Hematopoietic multipotent progenitor cell treated with erythropoietin and hydrocortisone succinate and interleukin-3 and kit ligand, for 17 days (in vitro differentiated cells): ENCODE measurements at regions not wholly inside any gene's neighbourhood (a gene's known extent, or its start where the extent isn't known, plus 50 kb on each side); places are given as distances from the start of the nearest gene placed in this dataset.

ENCODE experiments used
- DNase-seq: peaks from one replicate; pipeline ENCODE4 v3.0.0-alpha.2; 2015; ENCODE audit warnings: low spot score

- DNase-seq, result no peak
Measured at GRCh38 chr5:56588131-56588487, 227.2 kb upstream of the MAP3K1 start.

- DNase-seq, result no peak
Measured at GRCh38 chr5:56587381-56588130, 227.8 kb upstream of the MAP3K1 start.

DNA sequence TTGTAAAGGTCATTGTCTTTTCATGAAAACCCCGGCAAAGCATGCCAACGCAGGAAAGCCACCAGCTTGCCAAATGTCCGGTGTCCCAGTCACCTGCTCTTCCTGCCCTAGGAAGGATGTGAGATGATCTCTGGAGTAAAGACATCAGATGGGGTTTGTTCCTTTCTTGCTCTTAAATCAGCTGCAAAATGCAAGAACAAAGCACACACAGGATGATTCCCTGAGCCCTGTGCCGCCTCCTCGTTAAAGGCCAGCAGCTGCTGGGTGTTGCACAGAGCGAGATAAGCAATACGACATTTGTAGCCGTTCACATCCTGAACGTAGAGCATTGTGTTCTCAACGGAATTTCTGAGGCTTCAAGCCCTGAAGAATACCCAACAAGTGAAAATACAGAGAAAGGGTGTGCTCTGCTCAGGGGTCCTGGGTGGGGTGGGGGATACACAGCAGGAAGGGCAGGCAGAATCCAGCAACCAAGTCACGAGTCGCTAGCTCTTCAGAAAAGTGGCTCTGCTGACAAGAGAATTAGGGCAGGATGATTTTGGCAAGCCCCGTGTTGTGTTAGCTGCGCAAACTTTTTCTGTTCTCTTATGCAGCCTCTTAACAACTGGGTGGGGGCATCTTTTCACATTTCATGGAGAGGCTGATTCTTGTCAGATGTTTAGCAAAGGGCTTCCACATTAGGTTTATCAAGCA is 229.2 kb upstream of the MAP3K1 start:
- no peak for DNase-seq

- DNase-seq, result no peak
Measured at GRCh38 chr5:56585461-56585860, 229.9 kb upstream of the MAP3K1 start.

GRCh38 chr5:56581426-56581825 is 233.9 kb upstream of the MAP3K1 start:
- no peak for DNase-seq

GRCh38 chr5:56580864-56581263 is 234.5 kb upstream of the MAP3K1 start:
- no peak for DNase-seq

GRCh38 chr5:56575821-56576220 is 239.5 kb upstream of the MAP3K1 start:
- no peak for DNase-seq

- no peak for DNase-seq
Measured at GRCh38 chr5:56574778-56575177, 240.6 kb upstream of the MAP3K1 start.

DNA sequence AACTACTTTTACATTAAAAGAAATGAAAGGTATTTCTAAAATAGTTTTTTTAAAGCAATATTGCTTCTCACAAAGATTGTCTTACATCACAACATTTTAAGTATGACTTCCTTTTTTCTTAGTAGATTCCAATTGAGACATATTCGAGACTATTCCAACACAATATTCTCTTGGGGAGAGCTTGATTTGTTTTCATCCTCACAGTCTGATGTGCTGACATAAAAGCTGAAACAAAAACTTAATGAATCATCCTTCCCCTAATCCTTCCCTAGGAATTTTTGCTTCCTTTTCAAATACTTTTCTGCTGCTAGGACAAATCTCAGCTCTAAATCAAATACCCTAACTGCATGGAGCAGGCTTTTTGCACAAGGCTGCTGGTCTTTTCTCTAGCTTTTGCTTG is 245.8 kb upstream of the MAP3K1 start:
- no peak for DNase-seq

DNA sequence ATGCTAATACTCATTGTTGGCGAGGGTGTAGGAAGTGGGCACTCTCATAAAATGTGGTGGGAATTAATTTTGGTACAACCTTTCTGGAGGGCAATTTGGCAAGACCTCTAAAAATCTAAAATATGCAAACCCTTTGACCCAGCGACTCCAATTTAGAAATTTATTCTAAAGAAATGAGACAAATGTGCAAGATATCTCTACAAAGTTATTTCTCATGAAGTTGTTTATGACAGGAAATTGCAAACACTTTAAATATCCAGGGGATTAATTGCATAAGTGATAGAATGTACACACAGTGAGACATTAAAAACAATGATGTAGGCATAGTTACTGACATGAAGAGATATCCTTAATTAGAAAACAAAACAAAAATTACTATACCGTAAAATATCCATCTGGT is 246.3 kb upstream of the MAP3K1 start:
- DNase-seq, result no peak

DNA sequence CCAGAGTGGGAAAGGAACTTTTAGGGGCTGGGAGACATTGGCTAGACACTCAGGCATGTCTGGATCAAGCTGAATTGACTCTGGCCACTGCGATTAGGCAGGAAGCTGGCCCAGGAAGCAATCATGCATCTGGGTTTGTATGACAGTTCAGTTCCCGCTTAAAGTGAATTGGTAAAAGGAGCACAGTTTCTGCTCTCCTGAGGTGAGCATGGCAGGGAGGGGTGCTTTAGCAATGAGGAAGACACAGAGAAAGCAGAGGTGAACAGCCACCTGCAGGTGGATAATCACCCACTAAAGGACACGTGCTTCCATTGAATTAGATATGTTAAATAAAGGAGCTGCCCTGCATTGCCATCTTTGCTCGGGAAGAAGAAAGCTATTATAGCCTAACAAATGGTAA is 248.1 kb upstream of the MAP3K1 start:
- DNase-seq, result no peak

DNA sequence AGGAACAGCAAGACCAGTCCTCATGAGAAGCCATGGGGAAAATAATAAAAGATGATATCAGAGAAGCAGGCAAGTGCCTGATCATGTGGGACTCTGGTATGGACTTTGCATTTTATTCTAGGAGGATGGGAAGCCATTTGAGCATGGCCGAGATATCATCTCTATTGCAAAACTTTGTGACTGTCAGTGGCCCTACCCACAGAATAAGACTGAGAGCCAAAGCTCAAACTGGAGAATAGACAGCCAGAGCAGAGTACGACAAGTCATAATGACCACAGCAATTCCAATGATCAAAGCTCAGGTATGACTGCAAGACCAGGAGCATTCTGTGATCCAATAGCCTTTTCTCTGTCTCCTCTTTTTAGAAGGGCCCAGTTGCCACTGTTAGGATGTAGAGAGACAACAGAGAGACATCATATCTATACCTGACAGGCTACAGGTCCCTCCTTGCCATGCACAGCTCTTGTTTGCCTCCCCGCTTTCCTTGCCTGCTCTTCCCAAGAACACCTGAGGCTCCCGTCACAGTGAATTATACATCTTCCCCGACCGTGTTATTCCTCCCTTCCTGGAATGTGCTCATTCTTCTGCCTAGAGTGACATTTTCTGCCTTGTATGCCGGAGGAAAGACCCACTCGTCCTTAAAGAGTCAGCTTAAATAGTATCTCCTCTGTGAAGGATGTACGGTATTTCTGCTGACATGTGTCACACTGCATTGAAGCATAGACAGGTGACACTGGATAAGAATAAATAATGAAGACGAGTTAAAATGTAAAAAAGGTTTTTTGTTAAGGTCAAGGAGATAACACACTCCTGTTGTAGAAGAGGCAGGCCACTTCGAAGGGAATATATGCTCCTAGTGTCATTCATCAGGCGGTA is 248.7 kb upstream of the MAP3K1 start:
- no peak for DNase-seq

GRCh38 chr5:56565644-56566043 is 249.7 kb upstream of the MAP3K1 start:
- no peak for DNase-seq

DNA sequence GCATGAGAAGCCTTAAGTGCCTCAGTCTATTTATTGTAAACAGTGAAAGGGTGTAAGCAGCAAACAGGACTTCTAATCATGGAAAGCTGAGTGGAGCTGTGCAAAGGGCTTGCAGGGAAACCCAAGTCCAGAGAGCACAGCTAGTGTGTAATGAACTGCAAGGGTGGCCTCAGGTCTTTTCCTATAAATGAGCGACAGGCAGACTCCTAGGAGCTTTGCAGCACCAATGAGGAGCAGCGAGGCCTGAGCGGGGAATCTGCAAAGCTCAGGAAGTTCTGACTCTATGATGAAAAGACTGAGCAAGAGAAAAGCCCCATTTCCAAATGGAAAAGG is 250.1 kb upstream of the MAP3K1 start:
- DNase-seq, result no peak

- no peak for DNase-seq
Measured at GRCh38 chr5:56564541-56565282, 250.6 kb upstream of the MAP3K1 start.

GRCh38 chr5:56561455-56561854 is 253.9 kb upstream of the MAP3K1 start:
- no peak for DNase-seq

DNA sequence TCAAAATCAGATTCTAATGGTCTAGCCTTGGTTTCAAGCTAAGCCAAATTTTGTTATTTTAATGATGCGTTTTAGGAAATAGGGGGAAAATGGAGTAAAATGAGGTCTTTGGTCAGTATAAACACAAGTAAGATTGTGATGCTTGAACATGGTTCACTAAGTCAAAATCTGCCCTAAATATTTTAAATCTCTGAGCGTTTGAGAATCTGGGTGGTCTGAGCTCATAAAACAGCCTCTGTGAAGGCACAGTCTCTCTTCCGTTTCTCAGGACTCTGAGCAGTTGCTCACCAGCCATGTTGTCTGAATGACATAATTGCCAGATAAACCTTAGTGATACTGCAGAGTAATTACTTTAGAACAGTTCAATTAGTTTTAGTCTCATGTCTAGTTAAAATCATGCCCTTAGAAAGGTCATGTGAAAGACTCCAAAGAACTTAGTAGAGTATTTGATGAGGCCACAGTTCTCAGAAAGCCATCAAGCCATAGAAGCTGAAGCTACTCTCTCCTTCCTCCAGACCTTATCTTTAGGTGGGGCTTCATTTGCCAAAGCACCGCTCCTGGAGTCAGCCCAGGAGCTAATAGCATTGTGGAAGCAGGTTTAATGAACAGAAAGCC is 257.1 kb upstream of the MAP3K1 start:
- no peak for DNase-seq

- DNase-seq, result no peak
Measured at GRCh38 chr5:56557198-56557597, 258.2 kb upstream of the MAP3K1 start.

- DNase-seq, result no peak
Measured at GRCh38 chr5:56552612-56553268, 262.6 kb upstream of the MAP3K1 start.

DNA sequence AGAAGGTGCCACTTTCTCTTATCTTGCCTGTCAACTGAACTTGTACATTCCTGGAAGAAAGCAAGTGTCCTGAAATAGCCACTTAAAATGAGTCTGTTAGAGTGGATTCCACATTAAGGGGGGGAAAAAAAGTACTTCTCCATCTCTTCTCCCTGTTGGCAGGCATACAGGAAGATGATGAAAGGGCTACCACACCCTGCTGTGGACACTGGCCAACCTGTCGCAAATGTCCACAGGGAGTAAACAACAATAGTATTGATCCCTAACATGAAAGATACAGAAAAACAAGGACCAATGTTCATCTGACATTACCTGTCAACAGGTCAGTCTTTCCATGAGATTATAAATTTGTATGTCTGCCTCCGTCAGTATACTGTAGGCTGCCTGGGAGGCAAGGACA is 265.1 kb upstream of the MAP3K1 start:
- no peak for DNase-seq
